MM.1S (cell line): ENCODE measurements at regions not wholly inside any gene's neighbourhood (a gene's known extent, or its start where the extent isn't known, plus 50 kb on each side); places are given as distances from the start of the nearest gene placed in this dataset.

Experiments used
- DNase-seq: peaks from one replicate; pipeline ENCODE4 v3.0.0-alpha.2; 2015
- H2AFZ ChIP-seq: fragments of 300-600 bp; sonication (generic); 2 replicates; pipeline ENCODE4 v1.6.0; 2016; ENCODE audit warnings: antibody characterized with exemption, low read length
- H3F3A ChIP-seq: fragments of 300-600 bp; sonication (generic); 2 replicates; pipeline ENCODE4 v1.6.1; 2016; ENCODE audit warnings: mild to moderate bottlenecking, antibody characterized with exemption, low read length, moderate library complexity, mixed read lengths; ENCODE audit not compliant: insufficient read depth
- H3K27ac ChIP-seq: fragments of 300-600 bp; sonication (generic); 2 replicates; pipeline ENCODE4 v1.5.1; 2016; ENCODE audit warnings: mild to moderate bottlenecking, low read length
- H3K27me3 ChIP-seq: fragments of 300-600 bp; sonication (generic); replicated peaks from 2 replicates; pipeline ENCODE4 v1.6.0; 2016; ENCODE audit warnings: low read length; ENCODE audit not compliant: insufficient read depth
- H3K36me3 ChIP-seq: fragments of 300-600 bp; sonication (generic); replicated peaks from 2 replicates; pipeline ENCODE4 v1.6.1; 2016; ENCODE audit warnings: mild to moderate bottlenecking, low read length, mixed read lengths; ENCODE audit not compliant: insufficient read depth
- H3K4me1 ChIP-seq: fragments of 300-600 bp; sonication (generic); 2 replicates; pipeline ENCODE4 v1.6.1; 2016; ENCODE audit warnings: low read length, mixed read lengths
- H3K4me2 ChIP-seq: fragments of 300-600 bp; sonication (generic); 2 replicates; pipeline ENCODE4 v1.6.0; 2016; ENCODE audit warnings: low read depth, low read length
- H3K4me3 ChIP-seq: fragments of 300-600 bp; sonication (generic); 2 replicates; pipeline ENCODE4 v1.5.1; 2016; ENCODE audit warnings: low read length, mixed read lengths
- H3K79me2 ChIP-seq: fragments of 300-600 bp; sonication (generic); 2 replicates; pipeline ENCODE4 v1.6.1; 2016; ENCODE audit warnings: mixed run types, low read length, mixed read lengths
- H3K9ac ChIP-seq: fragments of 300-600 bp; sonication (generic); 2 replicates; pipeline ENCODE4 v1.6.1; 2016; ENCODE audit warnings: low read length, mixed read lengths
- H3K9me2 ChIP-seq: fragments of 300-600 bp; sonication (generic); replicated peaks from 2 replicates; pipeline ENCODE4 v1.6.1; 2016; ENCODE audit warnings: mild to moderate bottlenecking, low read length, mixed read lengths; ENCODE audit not compliant: insufficient read depth
- H3K9me3 ChIP-seq: fragments of 300-600 bp; sonication (generic); replicated peaks from 2 replicates; pipeline ENCODE4 v1.6.1; 2016; ENCODE audit warnings: mild to moderate bottlenecking, low read length, mixed read lengths; ENCODE audit not compliant: insufficient read depth
- H4K20me1 ChIP-seq: fragments of 300-600 bp; sonication (generic); 2 replicates; pipeline ENCODE4 v1.6.1; 2016; ENCODE audit warnings: mild to moderate bottlenecking, low read length, moderate library complexity, mixed read lengths; ENCODE audit not compliant: insufficient read depth
- CTCF ChIP-seq: fragments of 300-600 bp; sonication (generic); IDR thresholded peaks from 2 replicates; pipeline ENCODE4 v1.5.1; 2016; ENCODE audit warnings: antibody characterized with exemption, low read length, mixed read lengths
- EZH2 ChIP-seq: fragments of 300-600 bp; sonication (generic); optimal IDR thresholded peaks from 2 replicates; pipeline ENCODE3; 2017; ENCODE audit warnings: low read depth, mild to moderate bottlenecking, antibody characterized with exemption, low read length, mixed read lengths
- EZH2phosphoT487 ChIP-seq: fragments of 300-600 bp; sonication (generic); IDR thresholded peaks from 2 replicates; pipeline ENCODE4 v1.6.1; 2018; ENCODE audit warnings: antibody characterized with exemption, low read length

GRCh38 chr1:14017531-14017961 is 317.6 kb downstream of the PRDM2 start:
- H4K20me1 ChIP-seq, result no peaks in the 10 kb centered on the region
- H3F3A ChIP-seq, result 0 out of 2 replicates have a peak, but pooled peaks cover 3% of the 10 kb centered on the region
- TF ChIP-seq EZH2 (no peak), EZH2phosphoT487 (no peak), CTCF (no peak)
- no peak for DNase-seq
- H3K79me2 ChIP-seq, result no peaks in the 10 kb centered on the region
- peak overlapping the region; percentile 32 for H2AFZ ChIP-seq
- H3K4me2 ChIP-seq, result peak overlapping the region; percentile 37
- H3K27me3 ChIP-seq, result no peaks in the 10 kb centered on the region
- no peaks in the 10 kb centered on the region for H3K36me3 ChIP-seq
- no peaks in the 10 kb centered on the region for H3K9me3 ChIP-seq
- H3K4me3 ChIP-seq, result no peak overlapping the region
- H3K9me2 ChIP-seq, result no peaks in the 10 kb centered on the region
- peaks cover 17% of the 10 kb centered on the region for H3K4me1 ChIP-seq
- H3K9ac ChIP-seq, result peak overlapping the region; percentile 24; the same call in 1 of the 2 replicates
- peak overlapping the region; percentile 51; the same call in 1 of the 2 replicates for H3K27ac ChIP-seq

GRCh38 chr1:14019461-14019860 is 319.5 kb downstream of the PRDM2 start:
- Histone ChIP-seq H4K20me1 (no peaks in the 10 kb centered on the region), H3K36me3 (no peaks in the 10 kb centered on the region), H3K4me2 (no peak overlapping the region), H3K27me3 (no peaks in the 10 kb centered on the region), H3K9ac (no peak overlapping the region), H3F3A (0 out of 2 replicates have a peak, but pooled peaks cover 3% of the 10 kb centered on the region), H2AFZ (no peak overlapping the region), H3K9me2 (no peaks in the 10 kb centered on the region), H3K27ac (no peak overlapping the region), H3K9me3 (no peaks in the 10 kb centered on the region), H3K79me2 (no peaks in the 10 kb centered on the region), H3K4me3 (no peak overlapping the region), H3K4me1 (peaks cover 17% of the 10 kb centered on the region)
- no peak for DNase-seq
- TF ChIP-seq EZH2 (no peak), CTCF (no peak), EZH2phosphoT487 (no peak)

GRCh38 chr1:14020006-14020405 is 320.0 kb downstream of the PRDM2 start:
- no peak overlapping the region for H3K9ac ChIP-seq
- H3K9me3 ChIP-seq, result no peaks in the 10 kb centered on the region
- no peak overlapping the region for H3K4me3 ChIP-seq
- H3K4me2 ChIP-seq, result no peak overlapping the region
- no peak for TF ChIP-seq CTCF
- TF ChIP-seq EZH2phosphoT487, result no peak
- TF ChIP-seq EZH2, result no peak
- no peaks in the 10 kb centered on the region for H3K36me3 ChIP-seq
- no peaks in the 10 kb centered on the region for H4K20me1 ChIP-seq
- H3K27me3 ChIP-seq, result no peaks in the 10 kb centered on the region
- 0 out of 2 replicates have a peak, but pooled peaks cover 3% of the 10 kb centered on the region for H3F3A ChIP-seq
- no peak overlapping the region for H3K27ac ChIP-seq
- no peak overlapping the region for H2AFZ ChIP-seq
- H3K79me2 ChIP-seq, result no peaks in the 10 kb centered on the region
- no peak for DNase-seq
- H3K9me2 ChIP-seq, result no peaks in the 10 kb centered on the region
- H3K4me1 ChIP-seq, result peaks cover 17% of the 10 kb centered on the region
